Vagina (tissue), 2 donors: ENCODE measurements at regions not wholly inside any gene's neighbourhood (a gene's known extent, or its start where the extent isn't known, plus 50 kb on each side); places are given as distances from the start of the nearest gene placed in this dataset.

Experiments
- DNase-seq, 2 donors: peaks; one replicate each; pipeline ENCODE4 v3.0.0-alpha.2; 2017; ENCODE audit errors: extremely low spot score in 2 of 2
- H3K27ac ChIP-seq: fragments of 200-600 bp; sonication (generic); one replicate; pipeline ENCODE4 v1.5.1; 2019
- H3K27me3 ChIP-seq: fragments of 200-600 bp; sonication (generic); one replicate; pipeline ENCODE4 v1.5.1; 2019
- H3K36me3 ChIP-seq, 2 donors: fragments of 200-600 bp; sonication (generic); one replicate each; pipeline ENCODE4 v1.5.1; 2017 to 2019
- H3K4me1 ChIP-seq: fragments of 200-600 bp; sonication (generic); one replicate; pipeline ENCODE4 v1.5.1; 2019
- H3K4me3 ChIP-seq, 2 donors: fragments of 200-600 bp; sonication (generic); 1 replicate in 1 of 2; 2 replicates in 1 of 2; pipeline ENCODE4 v1.5.1; 2016 to 2019
- H3K9me3 ChIP-seq: fragments of 200-600 bp; sonication (generic); one replicate; pipeline ENCODE4 v1.5.1; 2019
- CTCF ChIP-seq, 3 experiments: fragments of 450-650 bp in 2 of 3; fragments of 200-600 bp in 1 of 3; sonication (generic) in 1 of 3; IDR thresholded peaks; one replicate each; pipeline ENCODE4 v1.5.1; 2017 to 2019; ENCODE audit warnings: antibody characterized with exemption in 3 of 3, mild to moderate bottlenecking in 2 of 3, moderate library complexity in 2 of 3
- POLR2A ChIP-seq, 2 donors: fragments of 450-650 bp; IDR thresholded peaks; one replicate each; pipeline ENCODE4 v1.6.1; 2017; ENCODE audit warnings: antibody characterized with exemption in 2 of 2, mild to moderate bottlenecking in 2 of 2, moderate library complexity in 2 of 2
- POLR2AphosphoS5 ChIP-seq, 2 donors: sonication (generic); formaldehyde crosslinking; IDR thresholded peaks; one replicate each; pipeline ENCODE4 v1.9.0; 2017; ENCODE audit warnings: antibody characterized with exemption in 2 of 2, mild to moderate bottlenecking in 2 of 2, low read depth in 1 of 2; ENCODE audit not compliant: insufficient read depth in 1 of 2
- intact Hi-C: fragments of 100-400 bp; cut with DNase I; formaldehyde crosslinking; loops from one replicate; pipeline ENCODE4 v1.15.1; 2023

- Histone ChIP-seq H3K27ac (peak overlapping the region; percentile 91), H3K36me3 (no peaks in the 10 kb centered on the region), H3K27me3 (no peaks in the 10 kb centered on the region), H3K4me1 (peaks cover 100% of the 10 kb centered on the region), H3K9me3 (no peaks in the 10 kb centered on the region), H3K4me3 (no peak overlapping the region)
- intact Hi-C loops = no loop called here
- DNase-seq = no peak
- no peak for TF ChIP-seq POLR2A (IDR thresholded peaks at IDR 0.05)
- TF ChIP-seq CTCF (IDR thresholded peaks at IDR 0.05) = peak in 1 of 3 experiments; percentile 9
- TF ChIP-seq POLR2AphosphoS5 (IDR thresholded peaks at IDR 0.05; ENCODE audit: insufficient read depth in 1 of 2, low read depth in 1 of 2) = no peak
Measured at GRCh38 chr2:42928692-42929545, 136.5 kb upstream of the HAAO start.

- TF ChIP-seq CTCF (IDR thresholded peaks at IDR 0.05) (no peak), POLR2AphosphoS5 (IDR thresholded peaks at IDR 0.05; ENCODE audit: insufficient read depth in 1 of 2, low read depth in 1 of 2) (no peak), POLR2A (IDR thresholded peaks at IDR 0.05) (no peak)
- Histone ChIP-seq H3K4me1 (peaks cover 100% of the 10 kb centered on the region), H3K36me3 (no peaks in the 10 kb centered on the region), H3K4me3 (no peak overlapping the region), H3K9me3 (no peaks in the 10 kb centered on the region), H3K27ac (peak overlapping the region; percentile 91), H3K27me3 (no peaks in the 10 kb centered on the region)
- intact Hi-C loops = no loop called here
- DNase-seq = no peak
Measured at GRCh38 chr2:42928161-42928691, 135.8 kb upstream of the HAAO start.

DNA sequence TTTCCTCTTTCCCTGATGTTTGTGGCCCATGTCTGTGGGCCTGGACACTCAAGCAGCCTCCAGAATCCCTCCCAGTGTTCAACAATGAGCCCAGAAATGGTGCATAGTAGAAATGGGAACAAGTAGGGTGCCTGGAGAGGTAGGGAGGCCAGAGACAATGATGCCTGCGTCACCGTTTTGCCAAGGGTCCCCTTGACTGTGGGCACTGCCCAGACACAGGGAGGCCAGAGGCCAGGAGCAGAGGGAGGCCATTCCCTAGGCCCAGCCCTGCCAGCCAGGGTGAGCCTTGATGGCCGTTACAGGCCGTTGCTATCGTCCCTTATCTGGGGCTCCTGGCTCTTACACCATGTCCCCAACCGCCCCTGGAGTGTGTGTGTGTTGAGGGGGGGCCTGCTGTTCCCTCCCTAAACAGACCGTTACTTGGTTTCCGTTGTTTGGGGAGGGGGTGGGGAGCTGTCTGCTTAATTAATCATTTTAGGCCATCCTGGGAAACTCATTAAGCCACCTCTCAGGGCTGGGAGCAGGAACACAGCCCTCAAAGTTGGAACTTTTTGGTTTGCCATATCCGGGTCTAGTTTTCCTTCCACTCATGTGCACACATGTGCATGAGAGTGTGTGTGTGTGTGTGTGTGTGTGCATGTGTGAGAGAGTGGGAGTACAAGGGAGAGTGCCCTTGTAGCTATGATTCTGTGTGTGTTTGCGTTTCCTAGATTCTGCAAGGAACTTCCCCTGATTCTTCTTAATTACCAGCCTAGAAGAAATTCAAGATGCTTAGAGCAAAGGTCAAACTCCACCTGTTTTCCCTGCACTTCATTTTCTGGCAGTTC is 135.2 kb upstream of the HAAO start:
- H3K4me3 ChIP-seq = no peak overlapping the region
- H3K27me3 ChIP-seq = no peaks in the 10 kb centered on the region
- no peak for DNase-seq
- peaks cover 100% of the 10 kb centered on the region for H3K4me1 ChIP-seq
- H3K27ac ChIP-seq = peak overlapping the region; percentile 91
- intact Hi-C loops = no loop called here
- H3K36me3 ChIP-seq = no peaks in the 10 kb centered on the region
- no peaks in the 10 kb centered on the region for H3K9me3 ChIP-seq
- TF ChIP-seq POLR2A (IDR thresholded peaks at IDR 0.05) = no peak
- TF ChIP-seq POLR2AphosphoS5 (IDR thresholded peaks at IDR 0.05; ENCODE audit: insufficient read depth in 1 of 2, low read depth in 1 of 2) = peak in 1 of 2 donors; percentile 16

DNA sequence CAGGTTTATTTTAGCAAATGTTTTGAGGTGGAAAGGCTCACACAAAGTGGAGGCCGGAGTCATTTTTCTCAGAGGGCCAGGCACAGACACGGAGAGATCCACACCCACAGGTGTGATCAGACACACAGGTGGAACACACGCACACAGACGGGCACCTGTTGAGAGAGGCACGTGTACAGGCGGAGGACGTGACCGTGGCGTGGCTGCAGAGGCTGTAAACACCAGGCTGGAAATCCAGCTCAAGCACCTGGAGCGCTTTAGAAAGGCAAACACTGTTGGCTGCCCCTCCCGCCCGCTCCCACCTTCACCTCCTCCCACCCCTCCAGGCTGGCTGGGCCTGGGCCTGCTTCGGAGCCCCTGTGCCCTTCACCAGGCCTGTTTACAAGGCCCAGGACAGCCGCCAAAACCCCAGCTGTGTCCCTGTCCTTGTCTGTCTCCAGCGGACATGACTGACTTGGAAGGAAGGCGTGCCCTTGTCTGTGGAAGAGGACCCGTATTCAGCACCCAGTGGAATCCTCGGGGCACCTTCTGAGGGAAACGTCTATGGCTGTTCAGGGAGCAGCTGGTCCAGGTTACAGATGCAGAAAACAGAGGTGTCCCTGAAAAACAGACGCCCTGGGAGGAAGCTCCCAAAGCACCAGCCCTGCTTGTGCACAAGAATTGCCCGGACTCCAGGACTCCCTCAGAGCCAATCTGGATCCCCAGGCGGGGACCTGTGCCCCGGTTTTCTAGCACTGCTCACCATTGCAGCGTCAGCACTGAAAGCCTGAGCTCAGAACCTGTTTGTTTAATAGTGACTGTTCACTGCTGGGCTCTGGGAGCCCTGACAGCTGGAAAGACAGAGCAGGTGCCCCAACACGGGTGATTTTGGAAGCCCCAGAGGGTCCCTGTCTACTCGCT is 134.3 kb upstream of the HAAO start:
- Histone ChIP-seq H3K4me3 (no peak overlapping the region), H3K27ac (peak overlapping the region; percentile 91), H3K9me3 (no peaks in the 10 kb centered on the region), H3K4me1 (peaks cover 98% of the 10 kb centered on the region), H3K27me3 (no peaks in the 10 kb centered on the region), H3K36me3 (no peaks in the 10 kb centered on the region)
- intact Hi-C loops = no loop called here
- DNase-seq = no peak
- no peak for TF ChIP-seq POLR2AphosphoS5 (IDR thresholded peaks at IDR 0.05; ENCODE audit: insufficient read depth in 1 of 2, low read depth in 1 of 2)
- no peak for TF ChIP-seq CTCF (IDR thresholded peaks at IDR 0.05)
- no peak for TF ChIP-seq POLR2A (IDR thresholded peaks at IDR 0.05)
